ENCODE measurements at regions not wholly inside any gene's neighbourhood (a gene's known extent, or its start where the extent isn't known, plus 50 kb on each side); places are given as distances from the start of the nearest gene placed in this dataset.

- TF ChIP-seq CTCF (IDR thresholded peaks at IDR 0.05) (no peak), POLR2AphosphoS5 (IDR thresholded peaks at IDR 0.05) (no peak)
Measured at GRCh38 chr5:6006838-6007314, 371.5 kb downstream of the MED10 start.
